ENCODE measurements at regions not wholly inside any gene's neighbourhood (a gene's known extent, or its start where the extent isn't known, plus 50 kb on each side); places are given as distances from the start of the nearest gene placed in this dataset.
"Not testable (repeated sequence)": the region's sequence is repeated elsewhere in the genome, so short reads cannot be mapped to it uniquely, and the experiment has no call there.

DNA sequence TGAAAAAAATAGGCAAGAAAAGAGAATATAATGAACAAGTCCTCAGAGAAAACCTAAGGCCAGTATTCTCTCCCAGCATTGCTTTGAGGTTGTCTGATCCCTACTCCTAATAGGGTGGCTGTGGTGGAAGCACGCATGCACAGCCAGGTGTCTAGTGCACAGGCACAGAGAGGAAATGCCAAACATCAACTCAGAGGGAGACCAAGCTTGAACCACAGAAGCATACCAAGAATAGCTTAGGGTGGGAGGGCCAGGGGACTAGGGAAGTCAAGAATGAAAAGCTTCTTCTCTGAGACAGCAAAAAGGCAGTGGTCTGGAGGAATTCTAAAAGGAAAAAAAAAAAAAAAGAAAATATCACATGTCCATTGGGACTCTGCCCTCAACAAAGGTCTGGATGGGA is 244.1 kb upstream of the API5 start:
- DNase-seq: no peak

GRCh38 chr11:43071338-43071737 is 240.5 kb upstream of the API5 start:
- DNase-seq: no peak

GRCh38 chr11:43072096-43072495 is 239.7 kb upstream of the API5 start:
- no peak for DNase-seq

GRCh38 chr11:43072911-43073310 is 238.9 kb upstream of the API5 start:
- DNase-seq: no peak

DNA sequence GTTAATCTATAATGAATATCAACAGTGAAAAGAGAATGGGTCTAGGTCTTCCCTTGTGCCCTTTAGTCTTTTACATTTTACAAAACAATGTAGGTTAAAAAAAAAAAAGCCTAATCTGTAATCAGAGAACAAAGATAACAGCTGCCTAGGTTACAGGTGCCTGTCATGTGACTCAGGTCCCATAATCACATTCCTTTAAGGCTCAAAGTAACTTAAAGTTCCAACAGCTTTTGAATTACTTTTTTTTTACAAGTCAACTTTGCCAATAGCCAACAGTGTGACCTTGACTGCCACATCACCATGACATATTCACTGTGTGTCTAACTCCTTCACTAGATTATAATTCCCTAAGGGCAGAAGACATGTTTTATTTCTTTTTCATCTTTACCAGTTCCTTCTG is 237.0 kb upstream of the API5 start:
- DNase-seq: no peak

GRCh38 chr11:43101113-43101512 is 210.7 kb upstream of the API5 start:
- DNase-seq: no peak

- DNase-seq: no peak
Observed at GRCh38 chr11:43116071-43116470, 195.7 kb upstream of the API5 start.

GRCh38 chr11:43119275-43119970 is 192.4 kb upstream of the API5 start:
- DNase-seq: no peak

GRCh38 chr11:43122546-43122945 is 189.2 kb upstream of the API5 start:
- no peak for DNase-seq

DNA sequence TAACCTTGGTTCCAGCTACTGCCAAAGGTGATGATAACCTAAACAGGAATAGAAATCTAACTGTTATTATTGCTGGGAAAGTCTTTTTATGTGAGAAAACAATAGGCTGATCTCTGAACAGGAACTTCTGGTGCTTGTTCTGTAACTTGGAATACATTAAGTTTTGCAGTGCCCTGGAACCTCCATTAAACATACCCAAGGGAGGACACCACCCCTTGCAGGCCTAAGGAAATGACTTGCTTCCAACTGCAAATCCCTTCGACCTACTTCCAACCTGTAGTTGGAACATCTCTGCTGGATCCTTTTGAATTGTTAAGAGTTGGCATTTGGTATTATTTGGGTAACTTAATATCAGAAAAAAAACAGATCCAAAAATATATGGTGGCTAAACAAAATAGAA is 188.4 kb upstream of the API5 start:
- DNase-seq: no peak

DNA sequence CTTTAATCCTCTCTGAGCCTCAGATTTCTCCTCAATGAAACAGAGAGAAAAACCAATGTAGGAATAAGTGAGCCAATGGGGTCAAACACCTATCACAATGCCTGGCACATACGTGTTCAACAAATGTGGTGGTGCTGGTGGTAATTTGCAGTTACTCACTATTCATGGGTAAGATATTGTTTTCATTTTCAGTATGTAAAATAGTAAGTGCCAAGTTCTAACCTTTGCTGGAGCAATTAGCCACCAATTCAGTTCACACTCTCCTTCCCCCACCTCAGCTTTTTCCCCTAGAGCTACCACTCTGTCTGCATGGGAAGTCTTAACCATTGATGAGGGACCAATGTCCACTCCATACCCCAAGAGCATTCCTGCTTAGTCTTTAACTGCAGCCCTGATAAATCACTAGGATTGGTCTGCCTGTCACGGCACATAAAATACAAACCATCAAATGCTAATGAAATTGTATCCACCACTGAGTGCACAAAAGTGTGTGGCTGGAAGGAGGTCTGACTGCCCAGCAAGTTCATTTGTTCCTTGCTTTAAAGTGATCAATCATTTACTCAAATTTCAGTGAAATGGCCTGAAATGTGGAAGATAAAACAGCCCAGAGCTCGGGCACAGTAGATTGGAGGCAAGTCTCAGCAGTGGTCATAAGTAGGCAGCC is 187.4 kb upstream of the API5 start:
- no peak for DNase-seq

DNA sequence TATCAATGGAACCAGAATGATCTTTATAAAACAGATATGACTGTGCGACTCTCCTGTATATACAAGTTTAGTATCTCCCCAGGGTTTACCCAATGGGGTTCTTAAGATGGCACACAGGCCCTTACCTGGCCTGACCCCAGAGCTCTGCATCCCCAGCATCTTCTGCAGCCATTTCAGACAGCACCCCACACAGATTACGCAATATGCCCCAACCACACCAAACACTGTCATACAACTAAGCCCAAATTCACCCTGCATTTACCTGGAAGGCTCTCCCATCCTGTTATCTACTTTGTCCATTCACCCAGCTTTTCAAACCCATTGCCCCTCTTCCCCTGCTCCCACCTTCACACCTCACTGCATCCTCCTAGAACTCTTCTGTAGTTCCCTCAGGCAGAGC is 182.5 kb upstream of the API5 start:
- no peak for DNase-seq

GRCh38 chr11:43130616-43131015 is 181.2 kb upstream of the API5 start:
- DNase-seq: no peak

DNA sequence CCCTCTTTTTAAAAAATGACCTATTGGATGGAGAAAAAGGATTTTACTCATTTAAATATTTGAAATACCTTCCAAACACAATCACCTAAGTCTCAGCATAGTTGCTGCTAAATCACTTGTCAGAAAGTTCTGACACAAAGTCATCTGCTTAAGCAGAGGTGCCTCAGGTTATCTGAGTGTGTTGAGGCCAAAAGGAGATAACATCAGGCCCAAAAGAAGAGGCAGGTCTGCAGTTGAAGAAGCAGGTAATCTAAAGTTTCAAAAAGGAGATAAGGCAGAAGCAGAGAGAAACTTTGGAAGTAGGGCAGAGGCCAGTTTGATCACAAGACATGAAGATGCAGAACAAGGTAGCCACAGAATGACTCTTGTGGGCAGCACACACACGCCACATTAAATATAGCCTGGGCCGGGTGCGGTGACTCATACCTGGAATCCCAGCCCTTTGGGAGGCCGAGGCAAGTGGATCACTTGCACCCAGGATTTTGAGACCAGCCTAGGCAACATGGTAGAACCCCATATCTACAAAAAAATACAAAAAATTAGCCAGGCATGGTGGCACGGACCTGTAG is 175.7 kb upstream of the API5 start:
- no peak for DNase-seq

DNA sequence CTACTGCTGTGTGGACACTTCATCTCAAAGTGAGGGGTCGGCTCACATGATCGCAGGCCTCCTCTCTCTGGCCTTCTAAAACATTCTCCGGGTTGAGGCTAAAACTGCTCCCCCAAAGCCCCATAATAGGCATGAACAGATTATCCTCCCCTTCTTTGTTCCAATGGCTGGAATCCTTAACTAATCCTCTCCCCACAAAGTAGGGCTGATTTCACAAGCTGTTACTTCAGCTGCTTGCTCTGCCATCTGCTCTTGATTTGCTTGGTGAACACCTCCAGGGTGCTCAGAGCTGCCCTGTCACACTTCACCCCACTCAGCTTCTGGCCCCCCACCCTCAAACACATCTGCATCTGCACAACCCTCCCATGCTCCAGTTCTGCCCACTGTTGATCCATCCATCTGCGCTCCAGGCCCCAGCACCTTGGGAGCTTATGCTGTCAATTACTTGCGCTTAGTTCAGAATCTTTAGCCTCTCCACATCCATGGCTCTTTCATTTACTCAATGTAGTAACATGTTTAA is 173.1 kb upstream of the API5 start:
- DNase-seq: no peak

DNA sequence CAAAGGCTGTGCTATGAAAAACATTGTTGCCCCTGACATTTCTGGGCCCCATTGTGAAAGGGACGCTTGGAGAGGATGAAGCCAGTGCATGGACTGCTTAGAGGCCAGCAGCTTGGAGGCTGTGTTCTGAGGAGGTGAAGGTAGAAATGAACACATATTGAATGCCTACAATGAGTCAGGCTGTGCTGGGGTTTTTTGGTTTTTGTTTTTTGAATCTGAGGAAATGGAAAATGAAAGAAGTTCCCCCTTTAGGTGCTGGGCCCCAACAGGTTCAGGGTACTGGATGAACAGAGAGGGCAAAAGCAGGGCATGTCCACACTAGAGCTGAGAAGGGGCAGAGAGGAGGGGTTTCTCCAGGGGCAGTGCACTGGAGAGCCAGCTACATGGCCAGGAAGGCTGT is 166.1 kb upstream of the API5 start:
- DNase-seq: no peak

DNA sequence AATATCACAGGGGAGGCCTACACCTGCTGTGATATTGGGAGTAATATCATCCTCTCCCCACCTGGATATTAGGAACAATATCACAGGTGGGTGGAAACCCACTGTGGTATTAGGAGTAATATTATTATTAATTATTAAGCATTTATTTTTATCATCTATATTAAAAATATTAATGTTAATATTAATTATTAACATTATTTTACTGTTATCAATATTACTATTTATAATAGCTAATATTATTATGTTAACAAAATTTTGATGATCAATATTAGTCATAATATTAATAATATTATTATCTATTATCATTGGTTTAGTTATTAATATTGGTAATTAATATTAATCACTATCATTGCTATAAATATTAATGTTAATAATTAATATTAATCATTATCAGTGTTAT is 161.1 kb upstream of the API5 start:
- no peak for DNase-seq

GRCh38 chr11:43164831-43165230 is 147.0 kb upstream of the API5 start:
- DNase-seq: no peak

DNA sequence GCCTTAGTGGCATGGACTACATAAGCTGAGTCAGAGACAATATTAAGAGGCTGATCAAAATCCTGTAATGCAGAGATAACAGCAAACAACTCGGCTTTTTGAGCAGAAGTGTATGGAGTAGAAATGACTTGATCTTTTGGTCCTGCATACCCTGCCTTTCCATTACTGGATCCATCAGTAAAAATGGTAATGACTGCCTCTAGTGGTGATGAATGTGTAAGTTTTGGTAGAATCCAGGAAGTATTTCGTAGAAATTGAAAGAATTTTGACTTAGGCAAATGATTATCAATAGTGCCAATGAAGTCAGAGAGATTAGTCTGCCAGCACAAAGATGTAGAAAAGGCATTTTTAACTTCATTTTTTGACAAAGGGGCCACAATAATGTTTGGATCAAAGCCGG is 146.4 kb upstream of the API5 start:
- not testable (repeated sequence) for DNase-seq

- DNase-seq: not testable (repeated sequence)
Observed at GRCh38 chr11:43168241-43168640, 143.6 kb upstream of the API5 start.

GRCh38 chr11:43172477-43172876 is 139.3 kb upstream of the API5 start:
- DNase-seq: no peak

DNA sequence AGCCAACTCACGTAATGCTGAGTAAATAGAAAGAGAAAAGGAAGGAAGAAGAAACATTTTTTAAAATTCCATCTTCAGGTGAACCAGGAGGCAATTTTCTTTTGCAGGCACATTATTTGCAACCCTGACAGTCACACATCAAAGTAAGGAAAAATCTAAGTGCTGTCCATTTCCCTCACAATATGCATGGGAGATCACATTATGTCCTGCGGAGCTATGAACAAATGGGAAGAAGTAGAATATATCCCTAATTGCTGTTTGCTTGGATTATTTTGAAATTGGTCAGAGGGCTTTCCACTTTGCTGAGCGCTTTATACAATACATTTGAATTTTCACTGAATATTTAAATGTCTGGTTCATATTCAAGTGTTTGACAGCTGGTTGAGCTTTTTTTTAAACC is 133.8 kb upstream of the API5 start:
- no peak for DNase-seq

DNA sequence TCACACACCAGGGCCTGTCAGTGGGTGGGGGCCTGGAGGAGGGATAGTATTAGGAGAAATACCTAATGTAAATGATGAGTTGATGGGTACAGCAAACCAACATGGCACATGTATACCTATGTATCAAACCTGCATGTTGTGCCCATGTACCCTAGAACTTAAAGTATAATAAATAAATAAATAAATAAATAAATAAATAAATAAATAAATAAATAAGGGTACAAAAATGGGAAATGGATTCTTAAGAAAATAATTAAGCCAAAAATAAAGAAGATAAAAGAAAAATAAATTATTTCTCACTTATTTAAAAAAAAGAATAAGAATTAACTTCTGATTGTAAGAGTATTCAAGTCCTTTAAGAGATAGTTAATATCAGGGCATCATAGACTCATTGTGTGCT is 117.3 kb upstream of the API5 start:
- DNase-seq: not testable (repeated sequence)

- no peak for DNase-seq
Observed at GRCh38 chr11:43197379-43197778, 114.4 kb upstream of the API5 start.

Measured in CD4-positive, alpha-beta T cell treated with Interleukin-21 for 1 hour (primary cell).